ENCODE measurements at regions not wholly inside any gene's neighbourhood (a gene's known extent, or its start where the extent isn't known, plus 50 kb on each side); places are given as distances from the start of the nearest gene placed in this dataset.

- TF ChIP-seq ARNTL (CRISPR knock-in tag; IDR thresholded peaks at IDR 0.05; ENCODE audit: borderline replicate concordance, low read depth) (no peak), SNAI2 (CRISPR knock-in tag; IDR thresholded peaks at IDR 0.05) (no peak), CREB5 (CRISPR knock-in tag; IDR thresholded peaks at IDR 0.05; ENCODE audit: low read depth) (no peak), TCF4 (CRISPR knock-in tag; IDR thresholded peaks at IDR 0.05; ENCODE audit: borderline replicate concordance) (no peak), ZNF565 (CRISPR knock-in tag; conservative IDR thresholded peaks at IDR 0.05; ENCODE audit: low read depth) (no peak), OSR1 (CRISPR knock-in tag; IDR thresholded peaks at IDR 0.05) (no peak), PPARA (CRISPR knock-in tag; IDR thresholded peaks at IDR 0.05; ENCODE audit: borderline replicate concordance) (no peak), ZC3H10 (CRISPR knock-in tag; IDR thresholded peaks at IDR 0.05) (no peak), ESRRG (CRISPR knock-in tag; IDR thresholded peaks at IDR 0.05) (no peak), TSHZ2 (CRISPR knock-in tag; IDR thresholded peaks at IDR 0.05) (no peak), CSRNP3 (CRISPR knock-in tag; IDR thresholded peaks at IDR 0.05) (no peak), ZFP30 (CRISPR knock-in tag; IDR thresholded peaks at IDR 0.05) (no peak), RARB (CRISPR knock-in tag; IDR thresholded peaks at IDR 0.05) (no peak), ZFP3 (CRISPR knock-in tag; IDR thresholded peaks at IDR 0.05) (no peak), TOX (CRISPR knock-in tag; IDR thresholded peaks at IDR 0.05; ENCODE audit: borderline replicate concordance) (no peak)
These were observed 270.1 kb downstream of the SOX9 start for GRCh38 chr17:72390675-72391508.

GRCh38 chr17:72392056-72393010 lies 271.5 kb downstream of the SOX9 start:
- TF ChIP-seq ZNF8 (CRISPR knock-in tag; IDR thresholded peaks at IDR 0.05) (no peak), CREB5 (CRISPR knock-in tag; IDR thresholded peaks at IDR 0.05; ENCODE audit: low read depth) (no peak)
- no peak for ATAC-seq

More at GRCh38 chr17:72390675-72391508, 270.1 kb downstream of the SOX9 start:
- peak; percentile 55 for ATAC-seq

- ATAC-seq = peak; percentile 70
- TF ChIP-seq ARNTL (CRISPR knock-in tag; IDR thresholded peaks at IDR 0.05; ENCODE audit: borderline replicate concordance, low read depth) (no peak), ISL1 (CRISPR knock-in tag; IDR thresholded peaks at IDR 0.05) (no peak), OSR1 (CRISPR knock-in tag; IDR thresholded peaks at IDR 0.05) (no peak), PATZ1 (CRISPR knock-in tag; IDR thresholded peaks at IDR 0.05; ENCODE audit: borderline replicate concordance) (no peak), ZNF565 (CRISPR knock-in tag; conservative IDR thresholded peaks at IDR 0.05; ENCODE audit: low read depth) (no peak), ZNF8 (CRISPR knock-in tag; IDR thresholded peaks at IDR 0.05) (no peak), TOX (CRISPR knock-in tag; IDR thresholded peaks at IDR 0.05; ENCODE audit: borderline replicate concordance) (no peak), CSDC2 (CRISPR knock-in tag; IDR thresholded peaks at IDR 0.05) (no peak), RARB (CRISPR knock-in tag; IDR thresholded peaks at IDR 0.05) (no peak), TCF4 (CRISPR knock-in tag; IDR thresholded peaks at IDR 0.05; ENCODE audit: borderline replicate concordance) (no peak), CSRNP3 (CRISPR knock-in tag; IDR thresholded peaks at IDR 0.05) (no peak), GLIS3 (CRISPR knock-in tag; IDR thresholded peaks at IDR 0.05) (no peak), BACH2 (CRISPR knock-in tag; IDR thresholded peaks at IDR 0.05; ENCODE audit: borderline replicate concordance) (no peak), ZNF70 (CRISPR knock-in tag; IDR thresholded peaks at IDR 0.05) (no peak), CREB5 (CRISPR knock-in tag; IDR thresholded peaks at IDR 0.05; ENCODE audit: low read depth) (no peak)
These were observed 272.7 kb downstream of the SOX9 start for GRCh38 chr17:72393553-72393952.
